Epidermal melanocyte (primary cell): ENCODE measurements at regions not wholly inside any gene's neighbourhood (a gene's known extent, or its start where the extent isn't known, plus 50 kb on each side); places are given as distances from the start of the nearest gene placed in this dataset.
"Not testable (repeated sequence)": the region's sequence is repeated elsewhere in the genome, so short reads cannot be mapped to it uniquely, and the experiment has no call there.

Source experiments
- DNase-seq: peaks from one replicate; pipeline ENCODE4 v3.0.0; 2011; ENCODE audit warnings: low spot score; ENCODE audit not compliant: insufficient read length

GRCh38 chr18:49694402-49694801 lies 118.9 kb downstream of the ACAA2 start:
- no peak for DNase-seq

GRCh38 chr18:49693717-49694005 lies 119.7 kb downstream of the ACAA2 start:
- DNase-seq = no peak

DNA sequence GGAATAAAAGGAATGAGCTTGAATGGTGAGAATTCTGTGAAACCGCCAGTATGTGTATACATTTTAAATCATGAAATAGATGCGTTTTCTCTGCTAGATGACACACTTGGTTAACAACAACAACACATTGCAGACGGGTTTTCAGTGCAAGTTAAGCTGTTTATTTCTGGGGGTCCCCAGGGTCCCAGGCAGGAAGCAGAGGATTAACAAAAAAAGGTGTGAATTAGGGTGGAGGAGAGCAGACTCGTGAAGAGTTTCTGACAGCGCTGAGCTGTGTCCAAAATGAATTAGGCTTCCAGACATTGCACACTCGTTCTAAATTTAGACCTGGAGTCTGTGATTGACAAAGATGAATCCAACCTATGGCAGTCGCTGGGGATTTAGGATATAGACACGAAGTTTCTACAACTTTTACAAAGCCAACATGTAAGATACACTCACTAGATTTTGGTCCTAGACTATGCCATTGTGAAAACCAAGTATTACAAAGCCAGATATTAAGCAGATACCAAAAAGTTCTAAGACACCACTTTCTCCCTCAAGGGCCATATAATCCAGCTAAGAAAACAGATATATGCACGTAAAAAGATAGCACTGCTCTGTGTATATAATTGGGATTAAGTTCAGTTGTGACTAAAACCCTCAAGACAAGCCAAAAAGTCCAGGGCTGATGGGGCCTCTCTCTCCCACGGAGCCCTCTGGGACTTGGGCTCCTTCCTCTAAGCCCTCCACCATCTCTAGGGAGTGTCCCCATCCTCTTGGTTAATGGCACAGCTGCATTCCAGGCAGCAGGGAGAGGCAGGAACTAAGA lies 120.2 kb downstream of the ACAA2 start:
- DNase-seq = no peak

DNA sequence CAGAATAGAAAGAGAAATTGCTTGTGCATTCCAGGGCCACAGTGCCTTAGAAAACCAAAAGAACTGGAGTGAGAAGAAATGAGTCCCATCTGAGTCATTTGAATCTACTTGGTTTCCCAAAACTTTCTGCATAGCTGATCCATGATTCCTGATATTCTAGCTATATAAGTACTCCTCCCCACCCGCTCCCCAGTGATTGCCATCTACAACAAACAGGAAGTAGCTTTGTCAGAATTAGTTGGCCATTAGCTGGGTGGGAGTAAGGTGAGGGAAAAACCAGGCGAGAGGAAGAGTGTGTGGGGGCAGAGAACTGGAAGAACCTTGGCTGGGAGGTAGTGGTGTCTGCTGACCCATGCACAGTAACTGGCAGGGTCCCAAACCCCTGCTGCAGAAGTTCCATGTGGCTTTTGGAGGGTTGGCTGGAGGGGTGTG lies 122.1 kb downstream of the ACAA2 start:
- no peak for DNase-seq

DNA sequence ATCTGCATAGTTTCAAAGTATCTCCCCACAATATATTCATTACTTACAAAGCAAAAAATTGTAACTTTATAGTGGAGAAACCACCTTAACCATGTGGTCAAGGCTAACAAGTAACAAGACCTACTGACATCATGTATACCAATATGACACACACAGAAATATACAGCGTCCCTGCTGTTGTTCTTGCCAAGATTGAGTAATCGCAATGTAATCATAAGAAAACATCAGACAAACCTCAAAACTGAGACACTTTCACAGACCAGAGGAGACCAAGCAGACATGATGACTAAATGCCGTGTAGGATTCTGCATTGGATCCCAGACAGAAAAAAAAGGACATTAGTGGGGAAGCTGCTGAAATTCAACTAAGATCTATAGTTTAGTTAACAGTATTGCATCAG lies 123.0 kb downstream of the ACAA2 start:
- DNase-seq = no peak

- no peak for DNase-seq
Observed at GRCh38 chr18:49685231-49685942, 123.5 kb downstream of the LIPG start.

- not testable (repeated sequence) for DNase-seq
Observed at GRCh38 chr18:49682803-49683190, 120.9 kb downstream of the LIPG start.

GRCh38 chr18:49682173-49682802 lies 120.4 kb downstream of the LIPG start:
- no peak for DNase-seq

- no peak for DNase-seq
Observed at GRCh38 chr18:49681387-49681786, 119.5 kb downstream of the LIPG start.

GRCh38 chr18:49678440-49678839 lies 116.6 kb downstream of the LIPG start:
- DNase-seq = no peak

DNA sequence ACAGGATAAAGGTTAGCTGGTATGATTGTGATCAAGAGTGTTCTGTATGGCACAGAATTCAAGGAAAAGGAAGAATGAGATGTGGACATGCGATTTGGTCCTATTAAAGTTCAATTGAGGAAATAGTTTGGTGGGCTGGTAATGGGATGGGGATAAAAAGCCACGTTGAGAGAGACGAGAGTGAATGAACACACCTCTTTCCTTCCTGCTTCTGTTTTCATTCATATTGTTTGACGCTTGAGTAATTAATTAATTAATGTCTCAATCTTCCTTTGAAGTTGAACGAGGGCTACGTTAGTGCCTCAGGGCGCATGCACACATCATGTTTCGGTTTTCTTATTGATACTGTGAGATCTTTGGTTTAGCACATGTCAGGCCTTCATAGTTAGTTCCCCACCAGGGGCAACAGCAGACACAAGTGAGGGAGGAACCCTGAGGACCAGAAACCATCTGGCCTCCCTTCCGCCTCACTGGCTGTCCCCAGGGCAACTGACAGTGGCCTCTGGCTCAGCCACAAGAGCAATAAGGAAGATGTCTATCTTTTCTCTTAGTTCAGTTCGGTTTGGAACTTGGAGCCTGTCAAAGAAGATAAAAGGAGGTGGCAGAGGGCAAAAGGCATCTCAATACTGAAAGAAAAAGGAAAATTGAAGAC lies 116.0 kb downstream of the LIPG start:
- no peak for DNase-seq

DNA sequence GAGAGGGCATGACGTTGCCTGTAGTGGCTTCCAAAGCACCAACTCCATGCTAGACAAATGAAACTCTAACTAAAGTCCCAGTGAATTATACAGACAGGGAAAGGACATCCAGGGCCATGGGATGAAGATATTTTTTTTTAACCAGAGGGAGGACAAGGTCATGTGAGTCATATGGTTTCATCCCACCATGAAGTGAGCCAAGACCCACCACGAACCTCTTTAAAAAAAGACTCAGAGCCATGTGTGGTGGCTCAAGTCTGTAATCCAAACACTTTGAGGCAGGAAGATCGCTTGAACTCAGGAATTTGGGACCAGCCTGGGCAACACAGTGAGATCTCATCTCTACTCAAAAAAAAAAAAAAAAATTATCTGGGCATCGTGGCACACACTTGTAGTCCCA lies 115.2 kb downstream of the LIPG start:
- DNase-seq = no peak

GRCh38 chr18:49673281-49673680 lies 111.4 kb downstream of the LIPG start:
- no peak for DNase-seq

GRCh38 chr18:49672853-49673252 lies 111.0 kb downstream of the LIPG start:
- DNase-seq = no peak

DNA sequence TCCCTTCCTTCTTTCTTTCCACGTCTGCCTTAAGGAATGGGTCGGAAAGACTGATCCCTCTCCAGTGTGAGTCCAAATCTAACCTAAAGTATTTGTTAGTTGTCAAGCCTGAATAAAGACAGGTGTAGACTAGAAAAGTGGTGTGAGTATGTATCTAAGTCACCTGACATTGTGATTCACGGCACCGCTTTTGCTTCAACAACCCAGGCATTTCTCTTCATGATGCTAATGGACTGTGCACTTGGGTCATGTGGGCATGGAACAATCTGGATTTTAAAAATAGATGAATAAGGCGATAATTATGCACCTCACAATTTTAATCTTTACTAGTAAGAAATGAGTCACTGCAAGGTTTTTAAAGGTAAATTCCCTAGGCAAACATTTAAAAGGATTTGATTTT lies 107.5 kb downstream of the LIPG start:
- DNase-seq = no peak

GRCh38 chr18:49668574-49669275 lies 106.9 kb downstream of the LIPG start:
- DNase-seq = no peak

DNA sequence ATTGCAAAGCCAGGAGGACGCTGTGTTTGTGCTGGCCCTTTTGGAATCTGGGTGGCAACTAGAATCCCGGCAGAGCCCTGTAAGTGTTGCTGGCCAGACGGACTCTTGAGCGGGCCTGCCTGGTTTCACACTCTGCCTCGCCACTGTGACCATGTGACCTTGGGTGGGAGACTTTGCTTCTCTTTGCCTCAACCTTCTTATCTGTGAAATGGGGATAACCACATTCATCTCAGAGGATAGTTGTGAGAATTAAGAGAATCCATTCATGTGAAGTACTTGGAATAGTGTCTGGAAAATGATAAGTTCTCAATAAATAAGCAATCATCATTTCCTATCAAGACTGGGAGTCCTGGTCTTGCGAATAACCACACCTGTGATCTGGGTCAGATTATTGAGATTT lies 105.6 kb downstream of the LIPG start:
- DNase-seq = no peak

DNA sequence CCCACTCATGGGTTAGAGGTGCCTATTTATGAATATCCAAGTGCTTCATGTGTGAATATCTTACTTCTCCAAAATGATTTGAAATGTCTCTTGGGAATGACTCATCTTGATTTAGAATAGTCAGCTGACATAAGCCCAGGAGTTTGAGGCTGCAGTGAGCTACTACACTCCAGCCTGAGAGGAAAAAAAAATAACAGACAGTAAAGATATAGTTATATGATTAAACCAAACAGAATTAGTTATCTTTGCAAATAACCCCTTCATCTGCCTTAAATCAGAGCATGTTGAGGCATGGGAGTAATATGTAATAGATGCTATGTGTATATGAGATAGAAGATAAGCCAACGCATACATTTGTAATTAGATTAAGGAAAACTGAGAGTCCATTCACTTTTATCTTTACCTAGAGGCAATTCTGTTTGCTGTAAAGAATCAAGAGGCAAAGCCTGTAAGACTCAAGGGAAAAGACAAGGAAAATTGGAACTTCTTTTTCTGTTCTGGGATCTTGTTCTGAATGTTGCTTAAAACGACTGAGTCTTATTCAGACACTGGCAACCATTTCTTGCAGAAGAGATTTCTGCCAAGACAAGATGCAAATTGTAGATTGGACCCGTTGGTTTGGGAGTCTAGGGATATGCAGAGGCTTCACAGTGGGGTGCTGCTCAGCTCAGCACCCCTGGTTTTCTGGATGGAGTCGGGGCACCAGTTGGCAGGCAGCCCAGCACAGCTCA lies 104.4 kb downstream of the LIPG start:
- no peak for DNase-seq

DNA sequence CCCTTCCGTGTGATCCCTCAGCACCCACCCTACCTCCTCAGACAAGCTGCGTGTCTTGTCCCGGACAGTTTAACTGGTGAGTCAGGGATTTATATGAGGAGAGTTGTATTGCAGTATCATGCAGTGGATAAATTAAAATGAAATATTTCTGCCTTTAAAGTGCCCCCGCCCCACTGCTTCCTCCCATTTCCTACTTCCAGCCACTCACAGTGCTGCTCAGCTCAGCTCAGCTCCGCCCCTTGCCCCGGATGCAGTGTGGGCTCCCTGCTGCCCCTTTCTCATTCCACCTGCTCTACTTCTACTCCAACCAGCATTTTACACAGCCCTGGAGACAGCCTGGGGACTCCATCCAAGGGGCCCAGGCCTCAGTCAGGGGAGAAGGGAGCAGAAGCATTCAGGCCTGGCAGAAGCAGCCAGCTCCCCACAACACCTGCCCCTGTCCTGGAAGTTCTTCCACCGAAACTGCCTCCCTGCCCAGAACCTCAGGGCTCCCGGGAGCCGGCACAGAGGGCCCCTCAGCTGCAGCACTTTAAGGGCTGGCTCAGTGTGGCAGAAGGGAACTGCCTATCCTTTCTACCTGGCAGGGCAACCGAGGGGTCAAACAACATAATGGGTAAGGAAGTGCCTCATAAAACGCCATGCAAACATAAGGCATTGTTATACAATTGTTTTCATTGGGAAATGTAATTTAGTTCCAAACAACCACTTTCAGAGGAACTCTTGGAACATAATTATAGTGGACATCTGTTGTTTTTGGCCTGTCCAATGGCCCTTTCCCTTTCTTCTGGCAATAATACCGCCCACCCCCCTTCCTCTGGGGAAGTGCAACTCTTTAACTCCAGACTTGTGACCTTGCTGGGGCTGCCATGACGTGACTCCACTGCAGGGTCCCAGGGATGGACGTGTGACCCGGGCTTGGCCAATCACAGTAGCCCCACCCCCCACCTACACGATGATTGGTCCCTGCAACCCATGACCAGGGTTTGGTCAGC lies 102.3 kb downstream of the LIPG start:
- no peak for DNase-seq

DNA sequence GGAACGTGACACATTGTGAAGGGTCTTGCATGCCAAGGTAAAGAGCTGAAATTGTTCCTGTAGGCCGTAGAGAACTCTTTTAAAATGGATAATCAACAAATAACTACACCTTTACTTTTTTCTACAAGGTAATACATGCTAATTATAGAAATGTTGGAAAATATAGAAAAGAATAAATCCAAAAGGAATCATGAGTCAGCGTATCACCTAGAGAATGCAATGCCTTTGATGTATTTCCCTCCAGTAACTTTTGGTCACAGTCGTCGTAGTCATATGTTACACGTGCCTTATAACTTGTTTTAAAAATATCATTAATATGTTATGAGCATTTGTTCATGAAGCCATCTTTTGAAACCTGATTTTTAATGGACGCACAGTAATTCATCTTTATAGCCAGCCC lies 100.6 kb downstream of the LIPG start:
- DNase-seq = no peak
